Testis (tissue), 2 donors: ENCODE measurements at regions not wholly inside any gene's neighbourhood (a gene's known extent, or its start where the extent isn't known, plus 50 kb on each side); places are given as distances from the start of the nearest gene placed in this dataset.

ENCODE experiments used
- CTCF ChIP-seq, 3 experiments: fragments of 450-650 bp in 2 of 3; fragments of 200-600 bp in 1 of 3; sonication (generic) in 1 of 3; IDR thresholded peaks; one replicate each; pipeline ENCODE4 v1.5.1; 2016 to 2019; ENCODE audit warnings: antibody characterized with exemption in 3 of 3, mild to moderate bottlenecking in 2 of 3, moderate library complexity in 1 of 3
- POLR2A ChIP-seq: fragments of 450-650 bp; IDR thresholded peaks from one replicate; pipeline ENCODE4 v1.6.1; 2017; ENCODE audit warnings: antibody characterized with exemption, mild to moderate bottlenecking, moderate library complexity

GRCh38 chr15:68495981-68496705, 64.2 kb upstream of the ITGA11 start:
- TF ChIP-seq CTCF (IDR thresholded peaks at IDR 0.05) (no peak), POLR2A (no peak)
